Tibial nerve (tissue), 3 donors: ENCODE measurements at regions not wholly inside any gene's neighbourhood (a gene's known extent, or its start where the extent isn't known, plus 50 kb on each side); places are given as distances from the start of the nearest gene placed in this dataset.

Source experiments
- POLR2A ChIP-seq, 2 donors: fragments of 450-650 bp; IDR thresholded peaks; one replicate each; pipeline ENCODE4 v1.6.1; 2017; ENCODE audit warnings: antibody characterized with exemption in 2 of 2, mild to moderate bottlenecking in 2 of 2, moderate library complexity in 2 of 2
- TF ChIP-seq, protein P1 (sequence below), 5 experiments: fragments of 200-600 bp in 3 of 5; fragments of 450-650 bp in 2 of 5; sonication (generic) in 3 of 5; IDR thresholded peaks; one replicate each; pipeline ENCODE4 v1.5.1; 2016 to 2019; ENCODE audit warnings: antibody characterized with exemption in 5 of 5, mild to moderate bottlenecking in 3 of 5, moderate library complexity in 2 of 5

- TF ChIP-seq, protein P1, sequence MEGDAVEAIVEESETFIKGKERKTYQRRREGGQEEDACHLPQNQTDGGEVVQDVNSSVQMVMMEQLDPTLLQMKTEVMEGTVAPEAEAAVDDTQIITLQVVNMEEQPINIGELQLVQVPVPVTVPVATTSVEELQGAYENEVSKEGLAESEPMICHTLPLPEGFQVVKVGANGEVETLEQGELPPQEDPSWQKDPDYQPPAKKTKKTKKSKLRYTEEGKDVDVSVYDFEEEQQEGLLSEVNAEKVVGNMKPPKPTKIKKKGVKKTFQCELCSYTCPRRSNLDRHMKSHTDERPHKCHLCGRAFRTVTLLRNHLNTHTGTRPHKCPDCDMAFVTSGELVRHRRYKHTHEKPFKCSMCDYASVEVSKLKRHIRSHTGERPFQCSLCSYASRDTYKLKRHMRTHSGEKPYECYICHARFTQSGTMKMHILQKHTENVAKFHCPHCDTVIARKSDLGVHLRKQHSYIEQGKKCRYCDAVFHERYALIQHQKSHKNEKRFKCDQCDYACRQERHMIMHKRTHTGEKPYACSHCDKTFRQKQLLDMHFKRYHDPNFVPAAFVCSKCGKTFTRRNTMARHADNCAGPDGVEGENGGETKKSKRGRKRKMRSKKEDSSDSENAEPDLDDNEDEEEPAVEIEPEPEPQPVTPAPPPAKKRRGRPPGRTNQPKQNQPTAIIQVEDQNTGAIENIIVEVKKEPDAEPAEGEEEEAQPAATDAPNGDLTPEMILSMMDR (IDR thresholded peaks at IDR 0.05) = no peak
- TF ChIP-seq POLR2A (IDR thresholded peaks at IDR 0.05) = no peak
Observed at GRCh38 chr5:33334829-33335228, 105.9 kb upstream of the TARS1 start.
